Lung (tissue), 11 donors: ENCODE measurements at regions not wholly inside any gene's neighbourhood (a gene's known extent, or its start where the extent isn't known, plus 50 kb on each side); places are given as distances from the start of the nearest gene placed in this dataset.

Experiments
- ATAC-seq: fragments of 200-7000 bp; cut with Tn5 transposase; one replicate; pipeline ENCODE4 v1.9.1; 2020; ENCODE audit warnings: moderate number of reproducible peaks; ENCODE audit not compliant: insufficient read depth, low FRiP score
- DNase-seq, 3 donors: peaks; one replicate each; pipeline ENCODE4 v3.0.0-alpha.2; 2013 to 2017
- H3K27ac ChIP-seq, 2 donors: one replicate each; pipeline ENCODE4 v1.5.1; 2013; ENCODE audit warnings: mild to moderate bottlenecking in 2 of 2, moderate library complexity in 2 of 2, control low read depth in 1 of 2, inconsistent platforms in 1 of 2, low read depth in 1 of 2, low read length in 1 of 2
- H3K27me3 ChIP-seq, 3 donors: one replicate each; pipeline ENCODE4 v1.5.1; 2013; ENCODE audit warnings: low read length in 2 of 3; ENCODE audit not compliant: control insufficient read depth in 3 of 3, insufficient read depth in 3 of 3
- H3K36me3 ChIP-seq, 4 donors: one replicate each; pipeline ENCODE4 v1.5.1; 2013; ENCODE audit warnings: low read length in 4 of 4, mild to moderate bottlenecking in 1 of 4, moderate library complexity in 1 of 4; ENCODE audit not compliant: control insufficient read depth in 4 of 4, insufficient read depth in 4 of 4
- H3K4me1 ChIP-seq, 5 donors: one replicate each; pipeline ENCODE4 v1.5.1; 2013; ENCODE audit warnings: low read length in 5 of 5, mild to moderate bottlenecking in 2 of 5, moderate library complexity in 1 of 5; ENCODE audit not compliant: control insufficient read depth in 5 of 5, insufficient read depth in 5 of 5
- H3K4me3 ChIP-seq: one replicate; pipeline ENCODE4 v1.5.1; 2013; ENCODE audit warnings: mild to moderate bottlenecking, control low read depth, moderate library complexity
- H3K9ac ChIP-seq, 2 donors: one replicate each; pipeline ENCODE4 v1.5.1; 2013; ENCODE audit warnings: low read length in 2 of 2, control low read depth in 1 of 2; ENCODE audit not compliant: insufficient read depth in 1 of 2
- H3K9me3 ChIP-seq, 4 donors: one replicate each; pipeline ENCODE4 v1.5.1; 2013; ENCODE audit warnings: low read length in 3 of 4, mild to moderate bottlenecking in 1 of 4, moderate library complexity in 1 of 4; ENCODE audit not compliant: control insufficient read depth in 4 of 4, insufficient read depth in 3 of 4
- CTCF ChIP-seq: IDR thresholded peaks from 2 replicates; pipeline ENCODE4 v1.5.1; 2012; ENCODE audit warnings: mild to moderate bottlenecking; ENCODE audit errors: control extremely low read depth, extremely low read depth
- WGBS, 2 donors: extraction: QIAGEN DNeasy Blood & Tissue Kit; methylation state at CpG; one replicate each; pipeline ENCODE4 v1.1.7; 2013; 5-methylcytosine and 5-hydroxymethylcytosine counted together
- donor health status: control.
- donor health status: control.
- donor health status: Bipolar disorder and iron deficiency.
- donor health status: healthy.
- donor health status: DM: yes; HTN: yes; CAD: no.

- DNase-seq = no peak
- 40 to 59% methylated on average over 2 of the region's 2 CpGs for WGBS, 2 donors
- H3K9me3 ChIP-seq = no peaks in the 10 kb centered on the region
- no peaks in the 10 kb centered on the region for H3K36me3 ChIP-seq
- H3K4me3 ChIP-seq = no peak overlapping the region
- no peaks in the 10 kb centered on the region for H3K4me1 ChIP-seq
- H3K9ac ChIP-seq = no peak overlapping the region
- H3K27ac ChIP-seq = no peak overlapping the region
- no peak for TF ChIP-seq CTCF
- no peaks in the 10 kb centered on the region for H3K27me3 ChIP-seq
- no peak for ATAC-seq
Observed at GRCh38 chr9:29714860-29715259, 2141.6 kb upstream of the C9orf72 start.

GRCh38 chr9:29717631-29718030 lies 2144.3 kb upstream of the C9orf72 start:
- Histone ChIP-seq H3K9ac (no peak overlapping the region), H3K27me3 (no peaks in the 10 kb centered on the region), H3K36me3 (no peaks in the 10 kb centered on the region), H3K27ac (no peak overlapping the region), H3K4me3 (no peak overlapping the region), H3K4me1 (no peaks in the 10 kb centered on the region), H3K9me3 (no peaks in the 10 kb centered on the region)
- ATAC-seq = no peak
- no peak for TF ChIP-seq CTCF
- no peak for DNase-seq
- 66 to 79% methylated on average over 2 of the region's 2 CpGs for WGBS, 2 donors

GRCh38 chr9:29730163-29730562 lies 2156.9 kb upstream of the C9orf72 start:
- TF ChIP-seq CTCF = no peak
- ATAC-seq (no peak), DNase-seq (no peak)
- H3K36me3 ChIP-seq = no peaks in the 10 kb centered on the region
- no peak overlapping the region for H3K4me3 ChIP-seq
- H3K27ac ChIP-seq = no peak overlapping the region
- WGBS, 2 donors = 29 to 75% methylated on average over 1 of the region's 1 CpG
- H3K27me3 ChIP-seq = no peaks in the 10 kb centered on the region
- no peaks in the 10 kb centered on the region for H3K4me1 ChIP-seq
- H3K9ac ChIP-seq = no peak overlapping the region
- H3K9me3 ChIP-seq = peaks cover 0 to 7% (median 0%) of the 10 kb centered on the region in 4 donors

GRCh38 chr9:29740518-29740917 lies 2167.2 kb upstream of the C9orf72 start:
- TF ChIP-seq CTCF = no peak
- no peak for DNase-seq
- Histone ChIP-seq H3K9ac (no peak overlapping the region), H3K9me3 (no peaks in the 10 kb centered on the region), H3K4me3 (no peak overlapping the region), H3K27me3 (no peaks in the 10 kb centered on the region), H3K36me3 (no peaks in the 10 kb centered on the region), H3K27ac (no peak overlapping the region), H3K4me1 (no peaks in the 10 kb centered on the region)
- WGBS, 2 donors = 26 to 51% methylated on average over 3 of the region's 3 CpGs
- no peak for ATAC-seq
